H1 (cell line): ENCODE measurements at regions not wholly inside any gene's neighbourhood (a gene's known extent, or its start where the extent isn't known, plus 50 kb on each side); places are given as distances from the start of the nearest gene placed in this dataset.

Source experiments
- JUN ChIP-seq: IDR thresholded peaks from 2 replicates; pipeline ENCODE4 v1.6.1; 2011; ENCODE audit warnings: low read depth, mild to moderate bottlenecking, improper control_type of control experiment, low read length
- TF ChIP-seq, protein P1 (sequence below): IDR thresholded peaks from 2 replicates; pipeline ENCODE4 v1.6.1; 2012; ENCODE audit warnings: inconsistent platforms

GRCh38 chr2:204159526-204159925 lies 223.0 kb downstream of the ICOS start (continued):
- TF ChIP-seq, protein P1, sequence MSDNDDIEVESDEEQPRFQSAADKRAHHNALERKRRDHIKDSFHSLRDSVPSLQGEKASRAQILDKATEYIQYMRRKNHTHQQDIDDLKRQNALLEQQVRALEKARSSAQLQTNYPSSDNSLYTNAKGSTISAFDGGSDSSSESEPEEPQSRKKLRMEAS = no peak
- TF ChIP-seq JUN = no peak
